ENCODE measurements at regions not wholly inside any gene's neighbourhood (a gene's known extent, or its start where the extent isn't known, plus 50 kb on each side); places are given as distances from the start of the nearest gene placed in this dataset.

GRCh38 chr5:138664276-138664943 lies 88.8 kb upstream of the CTNNA1 start:
- H3K4me3 ChIP-seq (ENCODE audit: insufficient read length, low read depth) = no peak overlapping the region
- no peaks in the 10 kb centered on the region for H3K9me3 ChIP-seq (ENCODE audit: insufficient read depth, low read length)
- H3K36me3 ChIP-seq (ENCODE audit: insufficient read depth, insufficient read length, low read length) = no peaks in the 10 kb centered on the region
- TF ChIP-seq ZNF274 (IDR thresholded peaks at IDR 0.05; ENCODE audit: low read depth, low read length) (no peak), SUZ12 (IDR thresholded peaks at IDR 0.05; ENCODE audit: extremely low read depth, insufficient read depth, insufficient read length) (no peak), YY1 (IDR thresholded peaks at IDR 0.05; ENCODE audit: insufficient read depth, insufficient read length) (no peak)
- no peak for DNase-seq (ENCODE audit: low read depth, low spot score)
- no peak overlapping the region for H3K9ac ChIP-seq (ENCODE audit: insufficient read length, low read depth)
- no peaks in the 10 kb centered on the region for H3K27me3 ChIP-seq (ENCODE audit: insufficient read depth, insufficient read length)
- H3K4me1 ChIP-seq (ENCODE audit: insufficient read depth, insufficient read length) = peaks cover 16% of the 10 kb centered on the region

GRCh38 chr5:138663561-138663960 lies 88.4 kb upstream of the HSPA9 start:
- H3K4me3 ChIP-seq (ENCODE audit: insufficient read length, low read depth) = no peak overlapping the region
- no peak overlapping the region for H3K9ac ChIP-seq (ENCODE audit: insufficient read length, low read depth)
- no peaks in the 10 kb centered on the region for H3K9me3 ChIP-seq (ENCODE audit: insufficient read depth, low read length)
- no peaks in the 10 kb centered on the region for H3K27me3 ChIP-seq (ENCODE audit: insufficient read depth, insufficient read length)
- H3K4me1 ChIP-seq (ENCODE audit: insufficient read depth, insufficient read length) = peaks cover 16% of the 10 kb centered on the region
- DNase-seq (ENCODE audit: low read depth, low spot score) = no peak
- H3K36me3 ChIP-seq (ENCODE audit: insufficient read depth, insufficient read length, low read length) = no peaks in the 10 kb centered on the region
- TF ChIP-seq YY1 (IDR thresholded peaks at IDR 0.05; ENCODE audit: insufficient read depth, insufficient read length) (no peak), ZNF274 (IDR thresholded peaks at IDR 0.05; ENCODE audit: low read depth, low read length) (no peak), SUZ12 (IDR thresholded peaks at IDR 0.05; ENCODE audit: extremely low read depth, insufficient read depth, insufficient read length) (no peak)

- DNase-seq (ENCODE audit: low read depth, low spot score) = no peak
- TF ChIP-seq YY1 (IDR thresholded peaks at IDR 0.05; ENCODE audit: insufficient read depth, insufficient read length) = no peak
- TF ChIP-seq SUZ12 (IDR thresholded peaks at IDR 0.05; ENCODE audit: extremely low read depth, insufficient read depth, insufficient read length) = no peak
- TF ChIP-seq ZNF274 (IDR thresholded peaks at IDR 0.05; ENCODE audit: low read depth, low read length) = no peak
- Histone ChIP-seq H3K27me3 (ENCODE audit: insufficient read depth, insufficient read length) (no peaks in the 10 kb centered on the region), H3K4me3 (ENCODE audit: insufficient read length, low read depth) (no peak overlapping the region), H3K36me3 (ENCODE audit: insufficient read depth, insufficient read length, low read length) (no peaks in the 10 kb centered on the region), H3K9ac (ENCODE audit: insufficient read length, low read depth) (no peak overlapping the region), H3K4me1 (ENCODE audit: insufficient read depth, insufficient read length) (peaks cover 13% of the 10 kb centered on the region), H3K9me3 (ENCODE audit: insufficient read depth, low read length) (no peaks in the 10 kb centered on the region)
Measured at GRCh38 chr5:138663009-138663408, 87.8 kb upstream of the HSPA9 start.

GRCh38 chr5:138662599-138662998 lies 87.4 kb upstream of the HSPA9 start:
- H3K4me1 ChIP-seq (ENCODE audit: insufficient read depth, insufficient read length) = peaks cover 13% of the 10 kb centered on the region
- no peaks in the 10 kb centered on the region for H3K27me3 ChIP-seq (ENCODE audit: insufficient read depth, insufficient read length)
- no peaks in the 10 kb centered on the region for H3K9me3 ChIP-seq (ENCODE audit: insufficient read depth, low read length)
- TF ChIP-seq ZNF274 (IDR thresholded peaks at IDR 0.05; ENCODE audit: low read depth, low read length) = no peak
- no peak for TF ChIP-seq YY1 (IDR thresholded peaks at IDR 0.05; ENCODE audit: insufficient read depth, insufficient read length)
- TF ChIP-seq SUZ12 (IDR thresholded peaks at IDR 0.05; ENCODE audit: extremely low read depth, insufficient read depth, insufficient read length) = no peak
- DNase-seq (ENCODE audit: low read depth, low spot score) = no peak
- no peak overlapping the region for H3K4me3 ChIP-seq (ENCODE audit: insufficient read length, low read depth)
- no peak overlapping the region for H3K9ac ChIP-seq (ENCODE audit: insufficient read length, low read depth)
- H3K36me3 ChIP-seq (ENCODE audit: insufficient read depth, insufficient read length, low read length) = no peaks in the 10 kb centered on the region

- no peak for DNase-seq (ENCODE audit: low read depth, low spot score)
- no peaks in the 10 kb centered on the region for H3K36me3 ChIP-seq (ENCODE audit: insufficient read depth, insufficient read length, low read length)
- H3K27me3 ChIP-seq (ENCODE audit: insufficient read depth, insufficient read length) = no peaks in the 10 kb centered on the region
- H3K9ac ChIP-seq (ENCODE audit: insufficient read length, low read depth) = no peak overlapping the region
- H3K4me3 ChIP-seq (ENCODE audit: insufficient read length, low read depth) = no peak overlapping the region
- peaks cover 13% of the 10 kb centered on the region for H3K4me1 ChIP-seq (ENCODE audit: insufficient read depth, insufficient read length)
- H3K9me3 ChIP-seq (ENCODE audit: insufficient read depth, low read length) = no peaks in the 10 kb centered on the region
- TF ChIP-seq ZNF274 (IDR thresholded peaks at IDR 0.05; ENCODE audit: low read depth, low read length) (no peak), SUZ12 (IDR thresholded peaks at IDR 0.05; ENCODE audit: extremely low read depth, insufficient read depth, insufficient read length) (no peak), YY1 (IDR thresholded peaks at IDR 0.05; ENCODE audit: insufficient read depth, insufficient read length) (no peak)
Measured at GRCh38 chr5:138661991-138662434, 86.8 kb upstream of the HSPA9 start.

- TF ChIP-seq YY1 (IDR thresholded peaks at IDR 0.05; ENCODE audit: insufficient read depth, insufficient read length) (no peak), ZNF274 (IDR thresholded peaks at IDR 0.05; ENCODE audit: low read depth, low read length) (no peak)
- DNase-seq (ENCODE audit: low read depth, low spot score) = no peak
- H3K9me3 ChIP-seq (ENCODE audit: insufficient read depth, low read length) = no peaks in the 10 kb centered on the region
- H3K4me1 ChIP-seq (ENCODE audit: insufficient read depth, insufficient read length) = peaks cover 13% of the 10 kb centered on the region
- H3K27me3 ChIP-seq (ENCODE audit: insufficient read depth, insufficient read length) = no peaks in the 10 kb centered on the region
- no peak overlapping the region for H3K9ac ChIP-seq (ENCODE audit: insufficient read length, low read depth)
- H3K4me3 ChIP-seq (ENCODE audit: insufficient read length, low read depth) = no peak overlapping the region
- no peaks in the 10 kb centered on the region for H3K36me3 ChIP-seq (ENCODE audit: insufficient read depth, insufficient read length, low read length)
Measured at GRCh38 chr5:138661291-138661960, 86.2 kb upstream of the HSPA9 start.

GRCh38 chr5:138660051-138660572 lies 84.9 kb upstream of the HSPA9 start:
- no peak overlapping the region for H3K9ac ChIP-seq (ENCODE audit: insufficient read length, low read depth)

More at GRCh38 chr5:138660051-138660572, 84.9 kb upstream of the HSPA9 start:
- no peak overlapping the region for H3K4me3 ChIP-seq (ENCODE audit: insufficient read length, low read depth)
- H3K27me3 ChIP-seq (ENCODE audit: insufficient read depth, insufficient read length) = no peaks in the 10 kb centered on the region
- no peak for DNase-seq (ENCODE audit: low read depth, low spot score)
- peaks cover 12% of the 10 kb centered on the region for H3K4me1 ChIP-seq (ENCODE audit: insufficient read depth, insufficient read length)
- no peaks in the 10 kb centered on the region for H3K36me3 ChIP-seq (ENCODE audit: insufficient read depth, insufficient read length, low read length)
- H3K9me3 ChIP-seq (ENCODE audit: insufficient read depth, low read length) = no peaks in the 10 kb centered on the region
- TF ChIP-seq SUZ12 (IDR thresholded peaks at IDR 0.05; ENCODE audit: extremely low read depth, insufficient read depth, insufficient read length) = no peak
- no peak for TF ChIP-seq ZNF274 (IDR thresholded peaks at IDR 0.05; ENCODE audit: low read depth, low read length)
- TF ChIP-seq YY1 (IDR thresholded peaks at IDR 0.05; ENCODE audit: insufficient read depth, insufficient read length) = no peak

Measured in NT2/D1 (cell line).